ENCODE measurements at regions not wholly inside any gene's neighbourhood (a gene's known extent, or its start where the extent isn't known, plus 50 kb on each side); places are given as distances from the start of the nearest gene placed in this dataset.
A peak's percentile ranks its signal among the peaks of the same experiment; 100 is the strongest.

GRCh38 chr2:64221935-64222334, 77.7 kb upstream of the PELI1 start:
- no peak for DNase-seq (ENCODE audit: low read depth)

- no peak for DNase-seq (ENCODE audit: low read depth)
Observed at GRCh38 chr2:64222351-64222750, 78.1 kb upstream of the PELI1 start.

- DNase-seq (ENCODE audit: low read depth) = no peak
Observed at GRCh38 chr2:64223055-64223454, 78.8 kb upstream of the PELI1 start.

GRCh38 chr2:64225491-64225890, 81.3 kb upstream of the PELI1 start:
- no peak for DNase-seq (ENCODE audit: low read depth)

GRCh38 chr2:64226611-64227010, 82.4 kb upstream of the PELI1 start:
- DNase-seq (ENCODE audit: low read depth) = no peak

- no peak for DNase-seq (ENCODE audit: low read depth)
Observed at GRCh38 chr2:64227603-64228125, 83.4 kb upstream of the PELI1 start.

- peak; percentile 35 for DNase-seq (ENCODE audit: low read depth)
Observed at GRCh38 chr2:64228126-64228678, 84.0 kb upstream of the PELI1 start.

- DNase-seq (ENCODE audit: low read depth) = no peak
Observed at GRCh38 chr2:64228918-64229317, 84.7 kb upstream of the PELI1 start.

GRCh38 chr2:64230540-64230939, 86.3 kb upstream of the PELI1 start:
- DNase-seq (ENCODE audit: low read depth) = no peak

GRCh38 chr2:64232266-64232665, 88.0 kb upstream of the PELI1 start:
- DNase-seq (ENCODE audit: low read depth) = no peak

GRCh38 chr2:64233376-64233922, 89.2 kb upstream of the PELI1 start:
- no peak for DNase-seq (ENCODE audit: low read depth)

GRCh38 chr2:64234150-64234549, 89.9 kb upstream of the PELI1 start:
- DNase-seq (ENCODE audit: low read depth) = no peak

- no peak for DNase-seq (ENCODE audit: low read depth)
Observed at GRCh38 chr2:64234785-64235184, 90.6 kb upstream of the PELI1 start.

- no peak for DNase-seq (ENCODE audit: low read depth)
Observed at GRCh38 chr2:64237266-64237665, 93.0 kb upstream of the PELI1 start.

- no peak for DNase-seq (ENCODE audit: low read depth)
Observed at GRCh38 chr2:64238799-64239198, 94.6 kb upstream of the PELI1 start.

GRCh38 chr2:64243081-64244036, 99.1 kb upstream of the PELI1 start:
- DNase-seq (ENCODE audit: low read depth) = no peak

GRCh38 chr2:64244037-64244416, 99.8 kb upstream of the PELI1 start:
- no peak for DNase-seq (ENCODE audit: low read depth)

- no peak for DNase-seq (ENCODE audit: low read depth)
Observed at GRCh38 chr2:64245631-64246030, 101.4 kb upstream of the PELI1 start.

GRCh38 chr2:64246962-64247361, 102.7 kb upstream of the PELI1 start:
- no peak for DNase-seq (ENCODE audit: low read depth)

GRCh38 chr2:64249426-64249825, 105.2 kb upstream of the PELI1 start:
- no peak for DNase-seq (ENCODE audit: low read depth)

GRCh38 chr2:64250063-64250462, 105.8 kb upstream of the PELI1 start:
- no peak for DNase-seq (ENCODE audit: low read depth)

- DNase-seq (ENCODE audit: low read depth) = no peak
Observed at GRCh38 chr2:64250751-64251423, 106.7 kb upstream of the PELI1 start.

All from CMK (cell line).